ENCODE measurements at regions not wholly inside any gene's neighbourhood (a gene's known extent, or its start where the extent isn't known, plus 50 kb on each side); places are given as distances from the start of the nearest gene placed in this dataset.

DNA sequence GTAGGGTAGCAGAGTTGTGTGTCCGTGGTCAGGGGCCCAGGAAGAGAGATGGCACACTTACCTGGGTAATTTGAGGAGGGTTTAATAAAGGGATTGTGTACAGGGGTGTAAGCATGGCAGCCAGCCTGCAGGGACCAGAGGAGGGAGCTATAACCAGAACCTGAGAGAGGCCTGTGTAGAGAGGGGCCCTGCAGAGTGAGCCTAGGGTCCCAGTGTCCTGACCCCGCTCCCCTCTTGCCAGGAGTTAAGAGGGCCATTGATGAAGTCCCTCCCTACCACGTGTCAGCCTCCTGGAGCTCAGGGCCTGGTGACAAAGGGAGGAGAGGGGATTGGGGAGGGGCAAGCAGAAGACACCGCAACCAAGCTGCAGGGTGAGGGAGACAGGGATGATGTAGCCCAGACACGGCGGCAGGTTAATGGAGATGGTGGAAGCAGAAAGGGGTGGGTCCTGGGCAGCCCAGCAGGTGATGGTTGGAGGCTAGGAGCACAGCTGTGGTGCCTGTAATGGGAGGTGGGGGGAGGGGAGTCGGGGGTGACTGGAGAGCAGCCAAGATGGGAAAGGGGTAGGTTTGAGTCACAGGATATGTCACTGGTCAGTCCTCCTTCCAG lies 165.4 kb upstream of the TOPAZ1 start:
- TF ChIP-seq POLR2A (IDR thresholded peaks at IDR 0.05; ENCODE audit: low read length) (no peak), GATA1 (IDR thresholded peaks at IDR 0.05; ENCODE audit: low read depth, low read length) (no peak)
